ENCODE measurements at regions not wholly inside any gene's neighbourhood (a gene's known extent, or its start where the extent isn't known, plus 50 kb on each side); places are given as distances from the start of the nearest gene placed in this dataset.

GRCh38 chr10:43316988-43317387, 50.1 kb upstream of the RASGEF1A start:
- Histone ChIP-seq H3K27me3 (no peaks in the 10 kb centered on the region), H3K4me1 (peaks cover 0 to 26% (median 17%) of the 10 kb centered on the region in 4 donors), H3K4me3 (no peak overlapping the region), H3K9me3 (no peaks in the 10 kb centered on the region), H3K27ac (peak overlapping the region; percentile 42 to 75 (median 70)), H3K36me3 (no peaks in the 10 kb centered on the region)
- peak in 4 of 5 experiments; percentile 24 to 77 (median 38) for TF ChIP-seq CTCF (IDR thresholded peaks at IDR 0.05)
- TF ChIP-seq POLR2AphosphoS5 (IDR thresholded peaks at IDR 0.05), result no peak
- in situ Hi-C loops (cut with MboI; ENCODE audit: low pct_ligation_motif_present in 1 of 4, low pct_unique_long_range_greater_than_20kb in 1 of 4, low sequenced_read_pairs in 3 of 4), result no loop called here
- WGBS, 2 donors (ENCODE audit: low coverage in 1 of 2), result 40 to 45% methylated on average over 1 to 5 of the region's 5 CpGs
- peak; percentile 66 for DNase-seq
- intact Hi-C loops (cut with DNase I; ENCODE audit: low total_unique reads), result no loop called here

Data from transverse colon (tissue), 4 donors.